T-helper 17 cell (primary cell): ENCODE measurements at regions not wholly inside any gene's neighbourhood (a gene's known extent, or its start where the extent isn't known, plus 50 kb on each side); places are given as distances from the start of the nearest gene placed in this dataset.

Experiments used
- ATAC-seq: fragments of 150-1000 bp; cut with Tn5 transposase; 2 replicates; pipeline ENCODE4 v1.10.0; 2021; ENCODE audit warnings: mild to moderate bottlenecking, moderate library complexity
- DNase-seq, 3 donors: peaks; one replicate each; pipeline versions ENCODE4 v3.0.0 to v3.0.0-alpha.2; 2020 to 2021
- H3K9me3 ChIP-seq: one replicate; pipeline ENCODE4 v1.7.0; 2013; ENCODE audit warnings: low read length, mild to moderate bottlenecking; ENCODE audit not compliant: control insufficient read depth, poor library complexity, severe bottlenecking
- H3K27ac Mint-ChIP-seq: one replicate; pipeline ENCODE4 v1.8.0; 2022; ENCODE audit warnings: mild to moderate bottlenecking, moderate library complexity, mixed read lengths
- H3K27me3 Mint-ChIP-seq: one replicate; pipeline ENCODE4 v1.8.0; 2022; ENCODE audit warnings: mixed read lengths
- H3K36me3 Mint-ChIP-seq: one replicate; pipeline ENCODE4 v1.8.0; 2022; ENCODE audit warnings: low read depth, mixed read lengths
- H3K4me1 Mint-ChIP-seq: one replicate; pipeline ENCODE4 v1.8.0; 2022; ENCODE audit warnings: mild to moderate bottlenecking, mixed read lengths
- H3K4me3 Mint-ChIP-seq: one replicate; pipeline ENCODE4 v1.8.0; 2022; ENCODE audit warnings: mild to moderate bottlenecking, moderate library complexity, mixed read lengths

DNA sequence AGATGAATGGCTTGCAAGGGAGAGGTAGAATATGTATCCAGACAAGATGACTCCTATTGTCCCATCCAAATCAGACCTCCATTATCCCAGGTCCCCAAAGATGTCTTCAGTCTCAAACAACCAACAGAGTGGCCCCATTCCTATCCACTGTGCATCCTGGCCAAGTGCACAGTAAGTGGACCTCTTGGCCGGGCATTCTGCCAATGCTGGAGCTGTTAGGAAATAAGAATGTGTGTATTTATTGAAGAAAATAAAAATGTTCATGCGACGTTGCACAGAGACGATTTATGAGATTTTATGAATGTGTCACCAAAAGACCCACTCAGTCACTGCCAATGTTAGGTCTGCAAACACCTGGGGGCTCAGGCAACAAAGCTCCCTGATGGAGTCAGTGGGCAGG, 196.0 kb downstream of the MAFB start:
- no peaks in the 10 kb centered on the region for H3K4me1 Mint-ChIP-seq
- no peaks in the 10 kb centered on the region for H3K27me3 Mint-ChIP-seq
- H3K27ac Mint-ChIP-seq, result no peak overlapping the region

DNA sequence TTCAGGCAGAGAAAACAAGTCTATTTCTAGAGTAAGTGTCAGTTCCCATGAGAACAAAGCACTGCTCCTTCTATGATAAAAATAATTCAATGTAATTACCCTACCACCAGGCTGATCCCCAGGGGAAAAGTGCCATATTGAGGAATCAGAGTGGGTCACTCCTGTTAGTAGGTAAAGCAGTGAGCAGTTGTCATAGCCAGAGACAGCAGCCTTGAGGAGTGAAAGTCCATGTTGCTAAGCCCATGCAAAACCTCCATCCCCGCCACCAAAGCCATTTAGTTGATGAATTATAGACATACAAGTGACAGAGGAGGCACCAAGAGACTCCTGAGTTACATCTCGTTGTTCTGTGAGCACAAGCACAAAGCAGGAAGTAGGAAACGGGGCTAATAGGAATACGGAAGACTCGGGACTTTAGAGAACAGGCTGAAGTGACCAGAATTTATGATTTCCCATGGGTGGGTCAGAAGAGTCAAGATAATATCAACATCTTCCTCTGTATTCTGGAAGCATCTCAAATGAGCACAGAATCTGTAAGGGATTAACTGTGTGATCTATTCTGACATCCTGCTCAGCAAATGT, 197.9 kb downstream of the MAFB start:
- ATAC-seq (no peak), DNase-seq (no peak)
- no peak overlapping the region for H3K27ac Mint-ChIP-seq
- H3K36me3 Mint-ChIP-seq, result no peaks in the 10 kb centered on the region
- H3K9me3 ChIP-seq, result no peaks in the 10 kb centered on the region
- H3K27me3 Mint-ChIP-seq, result no peaks in the 10 kb centered on the region
- H3K4me3 Mint-ChIP-seq, result no peak overlapping the region
- H3K4me1 Mint-ChIP-seq, result no peaks in the 10 kb centered on the region

More for the DNA sequence above, 196.0 kb downstream of the MAFB start:
- H3K36me3 Mint-ChIP-seq, result no peaks in the 10 kb centered on the region
- ATAC-seq (no peak), DNase-seq (no peak)
- no peak overlapping the region for H3K4me3 Mint-ChIP-seq
- no peaks in the 10 kb centered on the region for H3K9me3 ChIP-seq

DNA sequence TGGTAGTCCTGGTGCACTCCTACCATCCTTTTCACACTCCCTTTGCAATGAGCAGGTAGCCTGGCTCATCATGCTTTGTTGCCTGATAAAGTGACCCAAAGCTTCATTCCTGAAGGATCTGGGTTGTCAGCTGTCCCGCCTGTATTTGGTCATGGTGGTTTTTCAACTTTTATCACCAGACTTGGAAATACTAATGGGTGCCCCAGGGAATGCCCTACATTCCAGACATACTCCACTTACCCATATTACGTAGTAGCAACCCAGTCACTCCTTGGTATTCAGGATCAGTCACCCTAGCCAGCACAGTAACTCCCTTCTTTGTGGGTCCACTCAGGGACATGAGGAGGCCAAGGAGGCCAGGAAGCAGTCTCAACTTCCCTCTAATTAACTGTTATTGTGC, 199.2 kb downstream of the MAFB start:
- ATAC-seq, result no peak
- DNase-seq, result no peak
- Mint-ChIP-seq H3K27me3 (no peaks in the 10 kb centered on the region), H3K4me1 (no peaks in the 10 kb centered on the region), H3K27ac (no peak overlapping the region), H3K4me3 (no peak overlapping the region), H3K36me3 (no peaks in the 10 kb centered on the region)
- no peaks in the 10 kb centered on the region for H3K9me3 ChIP-seq

DNA sequence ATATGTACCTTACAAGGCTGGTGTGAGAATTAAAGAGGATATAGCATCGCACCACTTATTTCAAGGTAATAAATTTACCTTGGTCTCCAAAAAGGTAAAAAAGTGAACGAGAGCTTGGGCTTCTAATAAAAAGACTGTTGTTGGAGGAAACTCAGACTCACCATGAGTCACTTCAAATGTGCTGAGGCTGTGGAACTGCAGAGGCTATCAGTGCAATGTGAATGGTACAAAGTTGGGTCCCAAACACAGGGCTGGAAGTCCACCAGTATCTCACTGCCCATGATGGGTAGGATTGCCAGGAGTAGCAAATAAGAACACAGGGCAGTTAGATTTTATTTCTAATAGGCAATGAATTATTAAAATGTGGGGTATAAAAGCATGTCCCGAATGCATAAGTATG, 200.6 kb downstream of the MAFB start:
- no peaks in the 10 kb centered on the region for H3K36me3 Mint-ChIP-seq
- DNase-seq (no peak), ATAC-seq (no peak)
- no peaks in the 10 kb centered on the region for H3K9me3 ChIP-seq
- no peak overlapping the region for H3K27ac Mint-ChIP-seq
- H3K4me1 Mint-ChIP-seq, result no peaks in the 10 kb centered on the region
- H3K4me3 Mint-ChIP-seq, result no peak overlapping the region
- H3K27me3 Mint-ChIP-seq, result no peaks in the 10 kb centered on the region

DNA sequence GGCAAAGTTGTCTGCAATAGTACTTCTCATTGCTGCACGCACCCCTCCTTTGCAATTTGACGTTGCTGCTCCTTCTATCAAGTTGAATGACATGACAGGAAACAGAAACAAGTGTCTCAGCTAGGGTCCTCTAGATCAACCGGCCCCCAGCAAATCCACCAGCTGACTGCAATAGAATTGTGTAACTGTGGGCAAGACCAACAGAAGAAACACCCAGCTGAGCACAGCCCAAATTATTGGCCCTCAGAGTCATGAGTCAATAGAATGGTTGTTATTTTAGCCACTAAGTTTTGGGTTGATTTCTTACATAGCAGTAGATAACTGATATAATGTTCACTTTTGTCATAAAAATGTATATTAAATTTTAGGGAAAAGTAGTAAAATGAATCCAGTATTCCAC, 202.7 kb downstream of the MAFB start:
- no peaks in the 10 kb centered on the region for H3K4me1 Mint-ChIP-seq

DNA sequence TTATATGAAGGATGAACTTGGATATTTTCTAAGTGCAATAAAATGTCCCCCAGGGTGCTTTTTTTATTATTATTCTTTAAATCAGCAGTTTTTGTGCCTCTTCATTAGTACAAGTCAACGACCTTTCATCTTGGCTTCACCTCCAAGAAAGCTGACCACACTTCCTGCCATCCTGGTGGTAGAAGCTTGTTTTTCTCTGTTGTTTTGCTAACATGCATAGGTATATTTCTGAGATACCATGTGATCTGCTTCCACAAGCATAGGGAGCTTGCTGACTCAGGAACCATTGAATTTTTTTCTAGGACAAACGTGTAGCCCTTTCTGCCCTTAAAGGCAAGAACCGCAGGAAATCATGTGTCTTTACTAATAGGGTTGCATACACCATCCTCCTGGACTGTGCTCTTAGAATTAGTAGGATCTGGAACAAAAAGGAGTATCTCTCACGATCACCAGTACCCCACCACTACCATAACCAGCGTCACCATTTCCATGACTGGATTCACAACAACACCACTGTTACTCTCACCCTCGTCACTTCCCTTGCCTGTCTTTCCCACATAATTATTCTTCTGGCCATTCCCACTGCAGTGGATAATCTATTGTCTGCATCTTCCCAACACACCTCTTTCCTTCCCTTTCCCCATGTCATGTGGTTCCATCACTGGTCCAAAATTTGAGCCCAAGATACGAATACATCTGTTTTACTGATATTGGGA, 207.1 kb downstream of the MAFB start:
- Mint-ChIP-seq H3K4me1 (no peaks in the 10 kb centered on the region), H3K36me3 (no peaks in the 10 kb centered on the region), H3K27ac (no peak overlapping the region), H3K27me3 (no peaks in the 10 kb centered on the region), H3K4me3 (no peak overlapping the region)
- no peak for ATAC-seq
- no peaks in the 10 kb centered on the region for H3K9me3 ChIP-seq
- no peak for DNase-seq

More for the DNA sequence above, 202.7 kb downstream of the MAFB start:
- ATAC-seq (no peak), DNase-seq (no peak)
- H3K9me3 ChIP-seq, result no peaks in the 10 kb centered on the region
- Mint-ChIP-seq H3K36me3 (no peaks in the 10 kb centered on the region), H3K27ac (no peak overlapping the region), H3K4me3 (no peak overlapping the region), H3K27me3 (no peaks in the 10 kb centered on the region)

DNA sequence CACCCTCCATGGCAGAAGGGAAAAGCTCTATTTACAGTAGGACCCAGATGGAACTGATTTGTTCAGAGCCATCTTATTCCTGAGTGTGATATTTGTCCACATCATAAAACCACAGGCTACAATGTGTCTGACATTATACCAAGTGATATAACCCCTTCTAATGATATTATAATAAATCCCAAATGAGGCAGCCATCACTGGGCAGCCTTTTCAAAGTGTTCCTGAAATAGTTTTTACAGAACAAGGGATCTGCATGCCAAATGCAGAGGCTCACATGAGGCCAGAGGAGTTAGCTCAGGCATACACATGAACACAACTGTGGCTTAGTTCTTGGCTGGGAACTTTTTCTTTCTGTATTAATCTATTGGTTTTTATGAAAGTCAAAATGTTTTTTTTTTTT, 207.7 kb downstream of the MAFB start:
- DNase-seq (no peak), ATAC-seq (no peak)
- H3K9me3 ChIP-seq, result no peaks in the 10 kb centered on the region
- H3K36me3 Mint-ChIP-seq, result no peaks in the 10 kb centered on the region
- H3K4me1 Mint-ChIP-seq, result no peaks in the 10 kb centered on the region
- no peak overlapping the region for H3K4me3 Mint-ChIP-seq
- H3K27ac Mint-ChIP-seq, result no peak overlapping the region
- H3K27me3 Mint-ChIP-seq, result peaks cover 5% of the 10 kb centered on the region

DNA sequence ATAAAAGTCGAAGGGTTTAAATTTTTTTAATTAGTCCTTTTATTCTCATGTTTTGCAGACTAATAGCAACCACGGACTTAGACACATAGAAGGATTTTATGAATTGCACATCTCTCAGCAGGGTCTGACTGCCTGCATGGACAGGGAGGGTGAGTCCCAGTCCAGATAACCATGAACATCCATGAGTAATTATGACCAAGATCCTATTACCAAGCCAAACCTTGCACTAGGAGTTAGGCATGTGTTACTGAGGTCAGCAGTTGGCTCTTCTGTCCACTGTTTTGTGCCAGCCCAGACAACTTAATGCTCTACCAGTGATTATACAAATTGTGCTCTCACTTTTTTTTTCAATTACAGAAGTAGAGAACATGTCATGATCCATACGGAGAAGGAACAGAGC, 211.2 kb downstream of the MAFB start:
- ATAC-seq (no peak), DNase-seq (no peak)
- H3K27ac Mint-ChIP-seq, result no peak overlapping the region
- no peak overlapping the region for H3K4me3 Mint-ChIP-seq
- no peaks in the 10 kb centered on the region for H3K36me3 Mint-ChIP-seq
- no peaks in the 10 kb centered on the region for H3K4me1 Mint-ChIP-seq
- H3K9me3 ChIP-seq, result no peaks in the 10 kb centered on the region
- H3K27me3 Mint-ChIP-seq, result peaks cover 12% of the 10 kb centered on the region

DNA sequence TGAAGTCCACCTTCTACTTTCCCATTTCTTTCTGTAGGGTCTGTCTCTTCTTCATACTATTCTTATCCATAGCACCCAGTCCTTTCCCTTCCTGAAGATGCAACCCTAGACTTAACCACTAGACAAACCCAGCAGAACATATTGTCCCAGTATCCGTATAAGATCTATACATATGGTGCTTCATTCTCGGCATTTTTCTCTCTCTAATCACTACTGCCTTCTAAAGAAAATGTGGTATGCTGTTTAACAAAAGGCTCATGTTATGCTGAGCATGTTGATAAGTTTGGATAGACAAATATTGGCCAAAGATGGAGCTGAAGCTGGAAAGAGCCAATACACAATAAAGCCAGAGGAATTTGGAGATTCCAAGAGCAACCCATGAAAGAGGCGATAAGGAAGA, 212.6 kb downstream of the MAFB start:
- no peaks in the 10 kb centered on the region for H3K9me3 ChIP-seq
- peaks cover 15% of the 10 kb centered on the region for H3K27me3 Mint-ChIP-seq
- ATAC-seq, result no peak
- no peak overlapping the region for H3K4me3 Mint-ChIP-seq
- DNase-seq, result no peak
- H3K4me1 Mint-ChIP-seq, result no peaks in the 10 kb centered on the region
- H3K36me3 Mint-ChIP-seq, result no peaks in the 10 kb centered on the region
- H3K27ac Mint-ChIP-seq, result no peak overlapping the region

DNA sequence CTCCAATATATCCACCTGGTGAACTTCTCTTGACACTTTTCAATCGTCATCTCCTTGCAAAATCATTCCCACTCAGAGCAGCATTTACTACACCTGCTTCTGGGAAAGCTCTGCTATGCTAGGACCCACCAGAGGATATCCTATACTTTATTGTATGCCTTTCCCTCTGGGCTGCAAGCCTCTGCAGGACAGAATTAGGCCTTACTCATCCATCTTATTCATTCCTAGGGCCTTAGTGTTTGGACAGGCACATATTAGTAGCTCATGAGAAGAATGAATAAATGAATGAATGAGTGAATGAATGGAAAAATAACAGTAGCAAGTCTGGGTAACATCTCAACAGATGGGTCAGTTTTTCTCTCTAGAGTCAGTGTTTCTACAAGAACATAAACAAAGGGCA, 216.1 kb downstream of the MAFB start:
- no peaks in the 10 kb centered on the region for H3K9me3 ChIP-seq
- DNase-seq (no peak), ATAC-seq (no peak)
- no peak overlapping the region for H3K4me3 Mint-ChIP-seq
- no peaks in the 10 kb centered on the region for H3K4me1 Mint-ChIP-seq
- no peaks in the 10 kb centered on the region for H3K36me3 Mint-ChIP-seq
- peaks cover 15% of the 10 kb centered on the region for H3K27me3 Mint-ChIP-seq
- no peak overlapping the region for H3K27ac Mint-ChIP-seq

DNA sequence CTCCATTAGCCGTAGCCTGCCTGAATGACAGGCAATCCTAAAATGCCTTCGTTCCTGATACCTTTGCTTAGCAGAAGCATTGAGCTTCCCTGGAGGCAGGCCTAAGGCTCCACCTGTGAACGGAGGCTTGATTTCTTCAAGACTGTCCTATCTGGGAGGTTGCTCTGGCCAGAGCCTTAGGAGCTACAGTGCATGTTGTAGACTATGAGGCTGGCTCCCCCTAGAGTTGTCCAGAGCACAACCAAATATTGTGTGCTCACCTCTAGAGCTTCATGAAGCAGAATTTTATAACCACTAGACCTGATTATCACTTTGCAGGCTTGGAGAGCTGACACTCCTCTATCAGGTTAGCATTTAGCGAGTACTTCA, 217.8 kb downstream of the MAFB start:
- Mint-ChIP-seq H3K4me3 (no peak overlapping the region), H3K27ac (no peak overlapping the region), H3K4me1 (no peaks in the 10 kb centered on the region), H3K27me3 (peaks cover 10% of the 10 kb centered on the region), H3K36me3 (no peaks in the 10 kb centered on the region)
- no peak for DNase-seq
- no peak for ATAC-seq
- no peaks in the 10 kb centered on the region for H3K9me3 ChIP-seq

DNA sequence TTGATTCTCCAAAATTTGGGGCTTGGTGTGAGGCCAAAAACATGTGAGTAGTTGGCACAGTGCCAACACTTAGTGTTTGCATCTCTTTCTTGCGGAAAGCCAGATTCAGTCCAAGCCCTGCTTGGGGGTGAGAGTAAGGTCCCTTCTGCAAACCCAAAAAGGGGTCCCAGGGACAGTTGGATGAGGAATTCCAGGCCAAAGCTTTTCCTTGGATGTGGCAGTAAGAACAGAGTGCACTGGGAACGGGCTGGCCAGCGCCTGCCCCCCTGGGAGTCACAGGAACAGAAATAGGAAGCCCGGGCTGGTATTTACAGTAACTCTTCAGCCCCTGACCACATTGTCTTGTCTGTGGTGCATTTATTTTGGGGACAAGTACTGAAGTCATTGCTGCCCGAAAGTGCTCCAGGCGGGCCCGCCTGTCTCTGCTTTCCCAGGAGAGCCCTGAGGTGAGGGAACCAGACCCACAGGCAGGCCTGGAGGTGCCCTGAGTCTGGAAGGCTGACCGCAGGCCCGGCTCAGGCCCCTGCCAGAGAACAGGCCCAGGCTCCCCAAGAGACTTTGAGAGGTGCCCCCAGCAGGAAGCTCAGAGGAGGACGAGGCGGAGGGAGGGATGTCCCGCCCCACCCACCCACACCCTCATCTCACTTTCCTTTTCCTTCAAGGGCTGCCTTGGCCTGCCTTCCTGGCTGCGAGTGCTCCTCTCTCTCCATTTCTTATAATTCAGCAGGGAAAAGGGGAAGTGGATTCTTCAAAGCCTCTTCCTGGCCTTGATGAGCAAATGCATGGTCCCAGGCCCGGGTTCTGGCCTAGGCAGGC, 218.4 kb downstream of the MAFB start:
- Mint-ChIP-seq H3K4me1 (no peaks in the 10 kb centered on the region), H3K27ac (no peak overlapping the region), H3K27me3 (peaks cover 9% of the 10 kb centered on the region), H3K4me3 (no peak overlapping the region), H3K36me3 (no peaks in the 10 kb centered on the region)
- no peak for ATAC-seq
- no peaks in the 10 kb centered on the region for H3K9me3 ChIP-seq
- DNase-seq, result no peak

DNA sequence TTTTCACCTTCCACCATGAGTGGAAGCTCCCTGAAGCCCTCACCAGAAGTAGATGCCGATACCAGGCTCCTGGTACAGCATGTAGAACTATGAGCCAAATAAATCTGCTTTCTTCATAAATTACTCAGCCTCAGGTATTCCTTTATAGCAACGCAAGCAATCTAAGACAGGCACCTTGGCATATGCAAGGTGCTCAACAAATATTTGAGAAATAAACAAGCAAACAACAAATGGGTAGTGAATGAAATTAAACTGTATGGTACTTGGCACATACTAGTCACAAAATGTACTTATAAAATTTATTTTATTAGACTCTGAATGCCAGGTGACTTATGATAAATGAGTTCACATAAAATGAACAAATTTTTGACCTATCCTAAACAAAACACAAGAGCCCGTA, 220.3 kb downstream of the MAFB start:
- H3K4me3 Mint-ChIP-seq, result no peak overlapping the region
- no peaks in the 10 kb centered on the region for H3K36me3 Mint-ChIP-seq

More for the DNA sequence above, 220.3 kb downstream of the MAFB start:
- H3K4me1 Mint-ChIP-seq, result no peaks in the 10 kb centered on the region
- H3K27ac Mint-ChIP-seq, result no peak overlapping the region
- H3K27me3 Mint-ChIP-seq, result peaks cover 24% of the 10 kb centered on the region
- ATAC-seq (no peak), DNase-seq (no peak)
- no peaks in the 10 kb centered on the region for H3K9me3 ChIP-seq
